HuH-7.5 (cell line): ENCODE measurements at regions not wholly inside any gene's neighbourhood (a gene's known extent, or its start where the extent isn't known, plus 50 kb on each side); places are given as distances from the start of the nearest gene placed in this dataset.

ENCODE experiments used
- DNase-seq: peaks from one replicate; pipeline ENCODE4 v3.0.0; 2011; ENCODE audit warnings: low spot score

DNA sequence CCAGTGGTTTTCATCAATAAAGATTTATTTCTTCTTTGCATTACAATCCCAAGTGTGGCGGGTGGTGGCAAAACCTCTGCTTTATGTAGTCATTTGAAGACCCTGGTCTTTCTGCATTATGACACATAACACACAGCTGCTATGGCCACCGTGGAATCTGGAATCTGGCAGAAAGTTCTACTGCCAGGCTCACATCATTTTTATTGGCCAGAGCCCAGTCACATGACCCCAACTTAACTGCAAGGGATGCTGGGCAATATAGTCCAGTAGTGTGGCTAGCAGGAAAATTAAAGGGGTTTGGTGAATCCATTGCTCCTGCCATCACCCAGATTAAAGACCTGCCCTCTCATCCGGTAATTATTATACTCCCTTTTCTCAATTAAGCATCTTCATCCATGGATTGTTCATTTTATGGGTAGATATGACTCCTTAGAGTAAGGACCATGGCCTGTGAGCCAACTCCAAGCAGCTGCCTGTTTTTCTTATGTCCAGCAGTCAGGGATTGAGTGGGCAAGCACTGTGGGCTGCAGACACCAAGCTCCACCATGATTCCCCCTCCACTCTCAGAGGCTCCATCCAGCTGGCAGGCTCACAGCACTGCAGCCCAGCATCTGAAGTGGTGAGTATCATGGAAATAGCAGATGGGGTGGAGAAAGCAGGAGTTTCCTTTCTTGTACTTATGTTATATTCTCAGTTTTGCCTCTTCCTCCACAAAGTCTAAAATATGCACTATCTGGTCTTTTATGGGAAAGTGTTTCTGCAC is 1030.7 kb downstream of the AACS start:
- DNase-seq: no peak

GRCh38 chr12:126106706-126107105 is 1041.5 kb downstream of the AACS start:
- DNase-seq: no peak

DNA sequence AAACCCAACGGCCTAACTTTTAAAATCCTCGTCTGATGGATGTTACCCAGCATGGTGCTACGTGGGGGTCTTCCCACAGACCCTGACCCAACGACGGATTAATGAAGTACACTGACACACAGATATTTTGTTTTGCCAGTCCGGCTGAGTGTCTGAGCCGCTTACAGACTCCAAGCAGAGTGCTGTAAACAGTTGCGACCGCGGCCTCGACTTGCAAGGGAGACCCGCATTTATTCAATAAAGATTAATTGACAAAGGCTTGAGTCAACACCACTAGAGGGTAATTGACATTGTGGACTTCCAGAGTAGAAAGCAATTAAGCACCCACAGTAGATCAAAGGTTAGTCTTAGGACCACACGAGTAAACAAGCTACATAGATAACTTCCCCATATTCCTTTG is 1042.4 kb downstream of the AACS start:
- no peak for DNase-seq

- DNase-seq: no peak
Observed at GRCh38 chr12:126108247-126108646, 1043.0 kb downstream of the AACS start.

DNA sequence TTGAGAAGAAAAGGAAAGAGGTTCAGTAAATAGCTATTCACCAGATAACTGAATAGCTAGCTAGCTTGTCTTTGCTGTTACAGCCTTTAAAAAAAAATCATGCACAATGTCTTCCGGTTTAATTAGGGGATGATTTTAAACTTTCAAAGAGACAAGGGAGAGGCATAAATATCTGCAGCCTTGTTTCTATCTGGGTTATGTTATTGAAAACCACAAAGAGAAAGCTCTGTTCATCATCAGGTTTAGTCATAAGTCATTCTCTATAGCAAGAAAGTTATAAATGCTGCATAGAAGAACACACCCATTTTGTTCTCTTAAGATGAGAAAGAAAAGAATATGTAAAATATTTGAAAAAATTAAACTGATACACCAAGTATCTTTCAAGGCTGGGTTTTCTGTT is 1046.9 kb downstream of the AACS start:
- DNase-seq: no peak

DNA sequence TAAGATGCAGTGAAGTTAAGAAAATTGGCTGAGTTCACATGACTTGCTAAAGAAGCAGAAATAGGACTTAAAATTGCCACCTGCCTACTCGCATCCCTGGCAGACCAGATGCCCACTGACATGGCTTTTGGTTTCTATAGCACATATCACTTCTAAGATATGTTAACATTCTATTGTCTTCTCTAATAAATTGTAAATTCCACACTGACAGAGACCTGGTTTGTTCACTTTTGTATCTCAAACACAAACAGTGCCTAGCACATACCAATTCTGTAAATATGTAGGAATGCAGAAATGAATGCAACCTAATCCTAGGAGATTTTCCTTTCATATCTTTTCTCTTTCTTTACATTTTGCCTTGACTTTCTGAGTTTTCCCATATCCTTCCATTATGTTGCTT is 1047.6 kb downstream of the AACS start:
- no peak for DNase-seq

- DNase-seq: no peak
Observed at GRCh38 chr12:126114441-126114840, 1049.2 kb downstream of the AACS start.

- no peak for DNase-seq
Observed at GRCh38 chr12:126117502-126117901, 1052.3 kb downstream of the AACS start.

- no peak for DNase-seq
Observed at GRCh38 chr12:126139355-126139754, 1074.1 kb downstream of the AACS start.

GRCh38 chr12:126144603-126145002 is 1079.4 kb downstream of the AACS start:
- DNase-seq: no peak

GRCh38 chr12:126147321-126147720 is 1082.1 kb downstream of the AACS start:
- DNase-seq: no peak

DNA sequence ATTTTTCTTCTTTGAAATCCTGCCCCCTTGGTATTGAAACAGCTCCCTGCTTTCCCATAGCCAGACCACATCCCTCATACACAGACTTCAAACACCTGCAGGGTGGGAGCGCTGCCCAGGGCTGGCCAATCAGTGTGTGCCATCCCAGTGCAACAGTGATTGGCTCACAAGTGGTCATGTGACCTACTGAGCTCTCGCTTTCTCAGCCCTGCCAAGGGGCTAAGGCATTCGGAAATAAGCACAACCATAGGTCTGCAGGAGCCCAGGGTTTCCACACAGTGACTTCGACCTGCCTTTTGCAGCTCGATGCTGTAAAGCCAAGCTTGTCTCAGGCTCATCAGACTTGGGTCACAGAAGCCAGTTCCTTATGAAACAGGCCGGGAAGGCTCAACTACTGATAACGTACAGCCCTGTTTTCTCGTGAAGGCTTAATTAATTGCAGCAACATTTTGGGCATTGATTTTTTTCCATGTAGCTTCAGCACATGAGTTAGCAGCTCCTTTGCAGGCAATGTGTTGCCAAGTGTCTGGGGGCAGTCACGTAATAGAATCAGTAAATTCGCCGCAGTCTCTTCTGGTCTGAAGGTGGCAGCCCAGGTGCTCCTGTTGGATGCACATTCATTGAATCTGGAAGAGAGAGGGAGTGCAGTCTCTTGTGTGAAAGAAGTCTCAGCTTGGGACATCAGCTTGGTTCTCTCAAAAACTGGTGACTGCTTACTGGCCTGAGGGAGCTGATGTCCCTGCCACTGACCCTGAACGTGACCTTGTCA is 1091.8 kb downstream of the AACS start:
- DNase-seq: no peak

DNA sequence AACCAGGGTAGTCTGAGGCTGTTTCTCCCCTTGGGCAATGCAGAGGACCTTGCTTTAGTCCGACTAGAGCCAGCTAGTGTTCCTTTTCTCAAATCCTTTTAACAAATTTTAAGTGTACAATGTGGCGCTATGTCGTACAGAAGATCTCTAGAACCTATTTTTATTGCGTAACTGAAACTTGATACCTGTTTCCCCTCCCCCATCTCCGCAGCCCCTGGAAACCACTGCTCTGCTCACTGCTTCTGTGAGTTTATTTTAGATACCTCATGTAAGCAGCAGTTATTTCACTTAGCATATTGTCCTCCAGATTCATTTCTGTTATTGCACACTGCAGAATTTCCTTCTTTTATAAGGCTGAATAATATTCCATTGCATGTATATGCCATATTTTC is 1092.3 kb downstream of the AACS start:
- DNase-seq: no peak

- DNase-seq: no peak
Observed at GRCh38 chr12:126159139-126159538, 1093.9 kb downstream of the AACS start.

- no peak for DNase-seq
Observed at GRCh38 chr12:126160912-126161311, 1095.7 kb downstream of the AACS start.

DNA sequence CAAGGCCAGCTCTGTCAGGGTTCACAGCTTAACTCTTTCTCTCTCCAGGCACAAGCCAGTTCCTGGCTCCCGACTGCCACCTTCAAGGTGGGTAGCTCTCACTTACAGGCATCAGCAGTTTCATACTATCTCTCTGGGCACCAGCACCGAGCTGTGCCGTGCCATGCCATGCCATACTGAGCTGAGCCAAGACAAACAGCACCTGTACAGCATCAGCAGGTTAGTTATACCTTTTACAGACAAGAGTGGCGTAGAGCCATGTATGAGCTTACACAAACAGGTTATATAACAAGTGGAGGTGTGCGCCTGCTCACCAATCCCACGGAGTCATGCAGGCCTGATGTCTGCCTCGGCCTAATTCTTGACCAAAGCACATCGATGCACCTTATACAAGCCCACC is 1098.7 kb downstream of the AACS start:
- no peak for DNase-seq

DNA sequence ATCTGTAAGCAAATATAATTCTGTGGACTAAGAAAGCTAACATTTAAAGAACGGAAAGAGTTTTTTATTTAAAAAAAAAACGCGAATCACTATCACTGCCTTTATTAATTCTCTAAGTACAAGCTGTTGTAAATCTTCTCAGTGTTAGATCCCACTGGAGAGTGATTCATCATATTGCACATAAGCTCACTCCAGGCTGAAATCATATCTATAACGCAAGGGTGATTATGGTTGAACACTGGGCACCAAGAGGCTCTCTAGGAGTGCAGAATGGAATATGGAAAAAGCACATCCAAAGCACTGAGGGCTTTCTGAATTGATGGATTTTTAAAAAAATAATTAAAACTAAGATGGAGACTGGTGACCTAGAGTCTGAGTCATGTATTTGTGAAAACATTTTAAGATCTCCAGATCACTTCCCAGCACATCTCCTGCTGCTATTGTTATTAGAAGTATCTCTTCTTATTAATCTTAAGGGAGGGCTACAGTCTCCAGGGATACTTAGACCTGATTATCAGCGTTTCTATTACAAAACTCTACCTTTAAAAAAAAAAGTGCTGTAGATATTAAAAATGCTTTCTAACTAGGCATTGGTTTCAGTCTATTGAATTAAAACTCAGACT is 1106.8 kb downstream of the AACS start:
- DNase-seq: no peak

DNA sequence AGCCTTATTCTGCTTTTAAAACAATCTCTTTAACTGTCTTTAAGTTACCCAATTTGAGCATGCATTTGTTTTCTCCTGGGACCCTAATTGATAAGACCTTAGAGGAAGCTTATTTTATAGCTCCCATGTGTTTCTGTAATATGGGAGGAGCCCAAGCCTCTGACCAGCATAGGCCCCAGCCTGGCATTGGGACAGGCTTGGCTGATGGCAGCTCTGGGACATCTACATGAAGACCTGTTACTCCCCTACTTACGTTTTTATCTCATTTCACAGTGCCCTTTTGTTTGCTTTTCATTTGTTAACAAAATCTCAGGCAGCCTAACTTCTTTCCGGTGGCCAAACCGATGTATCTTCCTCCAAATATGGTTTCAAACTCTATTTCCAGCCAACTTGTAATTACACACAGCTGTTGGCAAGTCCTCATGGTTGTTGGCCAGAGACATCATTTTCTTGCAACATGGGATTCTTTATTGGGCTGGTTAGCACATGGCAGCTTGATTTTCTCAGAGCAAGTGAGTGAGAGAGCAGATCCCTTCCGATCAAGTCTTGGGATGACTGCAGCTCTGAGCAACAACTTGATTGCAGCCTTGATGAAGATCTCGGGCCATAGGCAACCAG is 1117.5 kb downstream of the AACS start:
- DNase-seq: no peak

- no peak for DNase-seq
Observed at GRCh38 chr12:126185025-126185424, 1119.8 kb downstream of the AACS start.

- DNase-seq: no peak
Observed at GRCh38 chr12:126189856-126190255, 1124.6 kb downstream of the AACS start.

- DNase-seq: no peak
Observed at GRCh38 chr12:126191031-126191891, 1126.0 kb downstream of the AACS start.

DNA sequence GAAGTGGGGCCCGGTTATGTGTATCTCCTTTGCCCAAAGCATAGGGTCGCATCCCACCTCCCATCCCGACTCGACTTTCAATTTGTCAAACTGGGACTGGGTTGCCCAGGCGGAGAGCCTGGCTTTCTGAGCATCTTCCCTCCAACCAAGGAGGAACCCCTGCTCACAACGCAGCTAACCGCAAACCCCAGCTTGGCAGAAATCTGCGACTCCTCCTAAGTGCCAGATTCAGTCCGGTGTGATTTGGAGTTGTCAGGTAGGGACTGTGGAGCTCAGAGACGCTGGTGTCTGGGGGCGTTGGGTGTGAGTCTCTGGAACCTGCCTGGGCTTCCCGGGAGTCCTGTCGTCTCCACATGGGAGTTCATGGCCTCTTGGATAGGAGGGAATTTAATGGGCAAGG is 1126.7 kb downstream of the AACS start:
- no peak for DNase-seq
